GM21515 (cell line): ENCODE measurements at regions not wholly inside any gene's neighbourhood (a gene's known extent, or its start where the extent isn't known, plus 50 kb on each side); places are given as distances from the start of the nearest gene placed in this dataset.

Experiments
- ATAC-seq: cut with Tn5 transposase; IDR thresholded peaks from one replicate; pipeline ENCODE4 v1.9.1; 2021; ENCODE audit not compliant: unreplicated experiment

GRCh38 chr16:73326221-73326620, 278.3 kb upstream of the ZFHX3 start:
- no peak for ATAC-seq

GRCh38 chr16:73323880-73324279, 276.0 kb upstream of the ZFHX3 start:
- ATAC-seq, result no peak

- no peak for ATAC-seq
These were observed 274.9 kb upstream of the ZFHX3 start for GRCh38 chr16:73322856-73323255.

- ATAC-seq, result no peak
These were observed 273.9 kb upstream of the ZFHX3 start for GRCh38 chr16:73321853-73322252.

GRCh38 chr16:73319737-73320136, 271.8 kb upstream of the ZFHX3 start:
- ATAC-seq, result no peak

GRCh38 chr16:73319261-73319660, 271.3 kb upstream of the ZFHX3 start:
- no peak for ATAC-seq

GRCh38 chr16:73317321-73317857, 269.5 kb upstream of the ZFHX3 start:
- no peak for ATAC-seq

- peak; percentile 73 for ATAC-seq
These were observed 267.7 kb upstream of the ZFHX3 start for GRCh38 chr16:73315645-73316044.

GRCh38 chr16:73313950-73314349, 266.0 kb upstream of the ZFHX3 start:
- ATAC-seq, result no peak

GRCh38 chr16:73311857-73312723, 264.2 kb upstream of the ZFHX3 start:
- ATAC-seq, result no peak

GRCh38 chr16:73308771-73309170, 260.8 kb upstream of the ZFHX3 start:
- ATAC-seq, result no peak

- no peak for ATAC-seq
These were observed 259.0 kb upstream of the ZFHX3 start for GRCh38 chr16:73306901-73307413.

GRCh38 chr16:73304008-73304774, 256.3 kb upstream of the ZFHX3 start:
- ATAC-seq, result no peak

- no peak for ATAC-seq
These were observed 255.0 kb upstream of the ZFHX3 start for GRCh38 chr16:73302942-73303341.

- ATAC-seq, result no peak
These were observed 254.1 kb upstream of the ZFHX3 start for GRCh38 chr16:73301984-73302383.

GRCh38 chr16:73299346-73299745, 251.4 kb upstream of the ZFHX3 start:
- ATAC-seq, result no peak

GRCh38 chr16:73298562-73298961, 250.6 kb upstream of the ZFHX3 start:
- no peak for ATAC-seq

GRCh38 chr16:73290258-73290657, 242.3 kb upstream of the ZFHX3 start:
- ATAC-seq, result no peak

- ATAC-seq, result peak; percentile 84
These were observed 241.3 kb upstream of the ZFHX3 start for GRCh38 chr16:73289232-73289631.

- ATAC-seq, result no peak
These were observed 240.6 kb upstream of the ZFHX3 start for GRCh38 chr16:73288520-73288919.

- ATAC-seq, result no peak
These were observed 240.0 kb upstream of the ZFHX3 start for GRCh38 chr16:73287859-73288405.
